Erythroblast (primary cell): ENCODE measurements at regions not wholly inside any gene's neighbourhood (a gene's known extent, or its start where the extent isn't known, plus 50 kb on each side); places are given as distances from the start of the nearest gene placed in this dataset.

Experiments
- GATA1 ChIP-seq: IDR thresholded peaks from 2 replicates; pipeline ENCODE4 v1.6.1; 2011; ENCODE audit warnings: low read depth, mild to moderate bottlenecking, control low read depth, low read length, moderate library complexity
- POLR2A ChIP-seq: IDR thresholded peaks from 2 replicates; pipeline ENCODE4 v1.6.1; 2011; ENCODE audit warnings: mild to moderate bottlenecking, low read length

- TF ChIP-seq POLR2A (no peak), GATA1 (no peak)
Measured at GRCh38 chr3:106514431-106514830, 645.6 kb upstream of the CBLB start.
